D721Med (cell line): ENCODE measurements at regions not wholly inside any gene's neighbourhood (a gene's known extent, or its start where the extent isn't known, plus 50 kb on each side); places are given as distances from the start of the nearest gene placed in this dataset.
"Not testable (repeated sequence)": the region's sequence is repeated elsewhere in the genome, so short reads cannot be mapped to it uniquely, and the experiment has no call there.

Experiments
- DNase-seq: peaks from one replicate; pipeline ENCODE4 v3.0.0; 2011; ENCODE audit warnings: low spot score; ENCODE audit not compliant: insufficient read length
- FAIRE-seq: peaks from 2 replicates; lab custom pipeline; 2011; peaks lifted over from hg19 to GRCh38; lab: Jason Lieb, UNC
- TF ChIP-seq, protein P1 (sequence below): IDR thresholded peaks from 2 replicates; pipeline ENCODE4 v1.5.1; 2012; ENCODE audit warnings: mild to moderate bottlenecking, control low read depth; ENCODE audit not compliant: insufficient read depth; ENCODE audit errors: missing control alignments

DNA sequence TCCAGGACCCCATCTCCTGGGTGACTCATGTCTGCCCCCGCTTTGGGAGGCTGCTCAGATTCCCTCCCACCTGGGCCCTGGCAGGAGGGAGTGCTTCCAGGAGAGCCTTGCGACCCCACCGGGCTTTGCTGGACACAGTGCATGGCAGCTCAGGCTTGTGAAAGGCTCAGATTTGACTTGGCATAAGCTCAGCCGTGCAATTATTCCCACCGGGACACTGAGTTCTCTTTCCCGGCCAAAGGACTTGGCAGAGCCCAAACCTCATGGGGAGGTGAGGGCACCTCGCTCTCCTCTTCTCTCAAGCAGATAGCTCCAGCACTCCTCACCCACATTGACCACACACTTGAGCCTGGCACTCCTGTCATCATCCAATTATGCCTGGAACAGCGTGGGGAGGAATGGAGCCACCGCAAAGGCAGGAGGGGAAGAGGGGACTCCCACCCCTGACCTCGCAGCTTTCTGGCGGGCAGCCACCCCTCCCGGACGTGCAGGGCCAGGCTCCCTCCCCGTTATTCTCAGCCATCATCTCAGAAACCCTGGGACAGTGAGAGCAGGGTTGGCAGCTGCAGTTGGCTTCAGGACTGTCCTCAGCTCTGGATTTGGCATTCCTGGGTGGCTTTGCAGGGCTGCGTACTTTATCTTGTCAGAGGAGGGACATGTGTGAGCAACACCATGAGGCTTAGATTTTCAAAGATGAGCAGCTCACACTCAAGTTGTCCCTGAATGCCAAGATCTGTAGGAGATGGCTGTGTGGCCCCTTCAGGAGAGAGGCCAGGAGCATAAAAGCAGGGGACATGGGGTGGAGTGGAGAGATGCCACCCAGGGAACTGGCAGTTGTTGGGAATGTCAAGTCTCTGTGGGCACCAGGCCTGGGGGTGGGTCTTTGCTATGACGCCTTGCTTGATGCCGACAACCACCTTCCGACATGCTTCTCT lies 306.2 kb downstream of the TEX29 start:
- DNase-seq (no peak), FAIRE-seq (no peak)
- TF ChIP-seq, protein P1, sequence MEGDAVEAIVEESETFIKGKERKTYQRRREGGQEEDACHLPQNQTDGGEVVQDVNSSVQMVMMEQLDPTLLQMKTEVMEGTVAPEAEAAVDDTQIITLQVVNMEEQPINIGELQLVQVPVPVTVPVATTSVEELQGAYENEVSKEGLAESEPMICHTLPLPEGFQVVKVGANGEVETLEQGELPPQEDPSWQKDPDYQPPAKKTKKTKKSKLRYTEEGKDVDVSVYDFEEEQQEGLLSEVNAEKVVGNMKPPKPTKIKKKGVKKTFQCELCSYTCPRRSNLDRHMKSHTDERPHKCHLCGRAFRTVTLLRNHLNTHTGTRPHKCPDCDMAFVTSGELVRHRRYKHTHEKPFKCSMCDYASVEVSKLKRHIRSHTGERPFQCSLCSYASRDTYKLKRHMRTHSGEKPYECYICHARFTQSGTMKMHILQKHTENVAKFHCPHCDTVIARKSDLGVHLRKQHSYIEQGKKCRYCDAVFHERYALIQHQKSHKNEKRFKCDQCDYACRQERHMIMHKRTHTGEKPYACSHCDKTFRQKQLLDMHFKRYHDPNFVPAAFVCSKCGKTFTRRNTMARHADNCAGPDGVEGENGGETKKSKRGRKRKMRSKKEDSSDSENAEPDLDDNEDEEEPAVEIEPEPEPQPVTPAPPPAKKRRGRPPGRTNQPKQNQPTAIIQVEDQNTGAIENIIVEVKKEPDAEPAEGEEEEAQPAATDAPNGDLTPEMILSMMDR, result no peak

DNA sequence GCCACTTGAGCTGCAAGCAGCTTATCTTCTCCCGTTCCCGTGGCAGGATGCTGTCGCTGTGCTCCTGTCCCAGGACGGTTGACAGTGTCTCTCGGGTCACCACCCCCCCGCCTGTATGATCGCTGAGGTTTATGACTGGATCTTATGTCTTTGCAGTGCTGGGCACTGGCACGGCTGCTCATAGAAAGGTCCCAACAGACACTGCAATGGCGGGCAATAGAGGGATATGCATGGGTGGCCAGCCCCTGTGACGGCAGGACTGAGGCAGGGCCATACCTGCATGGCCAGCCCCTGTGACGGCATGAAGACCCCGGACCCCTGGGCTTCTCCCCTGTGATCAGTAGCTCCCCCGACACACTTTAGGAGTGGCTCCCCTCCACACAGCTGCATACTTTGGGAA lies 307.2 kb downstream of the TEX29 start:
- no peak for FAIRE-seq

DNA sequence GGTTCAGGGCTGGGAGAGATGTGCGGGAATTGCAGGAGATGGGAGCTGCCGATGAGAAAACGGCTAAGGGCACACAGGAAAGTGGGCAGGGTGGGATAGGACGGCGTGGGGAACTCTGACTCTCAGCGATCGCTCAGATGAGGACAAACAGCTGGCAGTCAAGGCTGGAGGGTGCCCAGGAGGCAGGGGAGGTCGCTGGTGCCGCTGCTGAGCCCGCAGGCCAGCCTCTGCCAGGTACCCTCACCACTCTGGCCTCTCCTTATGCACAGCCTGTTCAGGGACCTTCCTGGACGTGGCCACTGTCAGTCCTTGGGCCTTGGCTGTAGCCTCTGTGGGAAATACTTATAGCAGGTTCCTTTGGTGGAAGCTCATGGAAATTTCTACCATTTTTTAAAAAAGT lies 308.6 kb downstream of the TEX29 start:
- no peak for FAIRE-seq
- no peak for DNase-seq
- TF ChIP-seq, protein P1, result no peak

More for the DNA sequence above, 307.2 kb downstream of the TEX29 start:
- TF ChIP-seq, protein P1, result no peak
- DNase-seq, result no peak

DNA sequence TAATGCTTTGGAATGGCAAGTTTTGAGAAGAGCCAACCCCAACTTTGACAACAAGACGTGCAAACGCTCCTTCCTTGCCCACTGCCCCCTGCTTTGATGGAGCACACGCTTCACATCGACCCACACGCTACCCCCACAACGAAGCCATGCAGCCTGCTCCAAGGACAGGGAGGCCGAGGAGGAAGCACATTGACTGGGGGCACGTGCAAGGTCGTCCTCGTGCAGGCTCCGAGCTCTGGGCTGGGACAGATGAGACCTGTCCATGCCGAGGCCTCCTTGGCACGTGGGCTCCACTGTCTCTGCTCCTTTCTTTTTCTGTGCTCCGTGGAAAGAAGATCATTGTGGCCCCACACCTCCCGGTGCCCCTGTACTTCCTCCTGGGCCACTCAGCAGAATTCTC lies 309.0 kb downstream of the TEX29 start:
- FAIRE-seq, result no peak
- no peak for DNase-seq
- TF ChIP-seq, protein P1, result no peak

DNA sequence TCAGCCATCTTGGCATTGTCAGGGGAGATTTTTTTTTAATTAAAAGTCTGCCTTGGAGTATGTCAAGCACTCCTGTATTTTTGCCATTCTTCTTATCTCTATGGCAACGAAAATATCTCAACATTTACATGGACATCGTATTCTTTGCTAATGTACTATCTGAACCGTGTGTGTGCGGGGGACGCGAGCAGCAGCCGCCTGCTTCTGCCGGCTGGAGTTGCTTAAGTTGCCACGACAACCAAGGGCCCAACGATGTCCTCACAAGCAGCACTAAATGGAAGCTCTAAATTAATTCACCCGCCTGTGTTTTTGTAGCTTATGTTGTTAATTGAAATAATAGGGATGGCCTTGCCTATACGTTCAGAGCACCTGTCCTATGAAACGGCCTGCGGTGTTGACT lies 309.5 kb downstream of the TEX29 start:
- FAIRE-seq, result no peak
- no peak for DNase-seq
- TF ChIP-seq, protein P1, result no peak

DNA sequence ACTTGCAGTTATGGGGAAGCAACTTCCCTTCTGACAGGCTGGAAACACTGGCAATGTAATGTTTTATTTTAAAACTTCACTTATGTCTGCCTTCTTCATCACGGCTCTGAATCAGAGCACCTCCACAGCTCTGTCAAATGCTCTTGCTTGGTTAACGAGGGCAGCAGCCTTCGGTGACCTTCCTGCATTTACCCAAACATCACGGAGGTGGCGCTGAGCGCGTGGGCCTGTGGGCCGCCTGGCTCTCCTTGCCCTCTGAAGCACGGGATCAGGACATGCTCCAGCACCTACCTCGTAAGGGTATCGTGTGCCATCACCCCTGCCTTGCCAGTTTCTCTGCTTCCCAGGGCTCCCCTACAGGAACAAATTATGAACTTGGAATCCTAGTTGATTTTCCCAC lies 310.0 kb downstream of the TEX29 start:
- FAIRE-seq (no peak), DNase-seq (no peak)
- TF ChIP-seq, protein P1, result no peak

DNA sequence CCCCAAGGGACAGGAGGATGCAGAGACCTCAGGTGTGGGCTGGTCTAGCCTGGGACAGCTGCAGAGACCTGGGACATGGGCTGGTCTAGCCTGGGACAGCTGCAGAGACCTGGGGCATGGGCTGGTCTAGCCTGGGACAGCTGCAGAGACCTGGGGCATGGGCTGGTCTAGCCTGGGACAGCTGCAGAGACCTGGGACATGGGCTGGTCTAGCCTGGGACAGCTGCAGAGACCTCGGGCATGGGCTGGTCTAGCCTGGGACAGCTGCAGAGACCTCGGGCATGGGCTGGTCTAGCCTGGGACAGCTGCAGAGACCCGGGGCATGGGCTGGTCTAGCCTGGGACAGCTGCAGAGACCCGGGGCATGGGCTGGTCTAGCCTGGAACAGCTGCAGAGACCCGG lies 310.8 kb downstream of the TEX29 start:
- FAIRE-seq, DNase-seq: not testable (repeated sequence)
